ENCODE measurements at regions not wholly inside any gene's neighbourhood (a gene's known extent, or its start where the extent isn't known, plus 50 kb on each side); places are given as distances from the start of the nearest gene placed in this dataset.

GRCh38 chr4:36734334-36734733, 452.9 kb downstream of the DTHD1 start:
- no peak overlapping the region for H3K27ac ChIP-seq (ENCODE audit: extremely low read depth, low read depth, low read length)
- no peaks in the 10 kb centered on the region for H3K36me3 ChIP-seq (ENCODE audit: control insufficient read depth in 2 of 2, insufficient read depth in 1 of 2, low read length in 2 of 2)
- no peaks in the 10 kb centered on the region for H3K9me3 ChIP-seq (ENCODE audit: control insufficient read depth, insufficient read depth, low read depth, low read length)
- TF ChIP-seq ZNF558 (tag by site-specific recombination; IDR thresholded peaks at IDR 0.05) (no peak), KLF7 (tag by site-specific recombination; IDR thresholded peaks at IDR 0.05; ENCODE audit: borderline replicate concordance) (no peak), ZNF768 (tag by site-specific recombination; IDR thresholded peaks at IDR 0.05) (no peak), HOXC10 (CRISPR knock-in tag; IDR thresholded peaks at IDR 0.05) (no peak), ZNF585B (tag by site-specific recombination; IDR thresholded peaks at IDR 0.05) (no peak), ZNF248 (tag by site-specific recombination; IDR thresholded peaks at IDR 0.05) (no peak), ZNF133 (tag by site-specific recombination; IDR thresholded peaks at IDR 0.05) (no peak), KLF17 (tag by site-specific recombination; IDR thresholded peaks at IDR 0.05) (no peak), PRDM2 (tag by site-specific recombination; IDR thresholded peaks at IDR 0.05; ENCODE audit: borderline replicate concordance) (no peak)
- TF ChIP-seq, protein P1, sequence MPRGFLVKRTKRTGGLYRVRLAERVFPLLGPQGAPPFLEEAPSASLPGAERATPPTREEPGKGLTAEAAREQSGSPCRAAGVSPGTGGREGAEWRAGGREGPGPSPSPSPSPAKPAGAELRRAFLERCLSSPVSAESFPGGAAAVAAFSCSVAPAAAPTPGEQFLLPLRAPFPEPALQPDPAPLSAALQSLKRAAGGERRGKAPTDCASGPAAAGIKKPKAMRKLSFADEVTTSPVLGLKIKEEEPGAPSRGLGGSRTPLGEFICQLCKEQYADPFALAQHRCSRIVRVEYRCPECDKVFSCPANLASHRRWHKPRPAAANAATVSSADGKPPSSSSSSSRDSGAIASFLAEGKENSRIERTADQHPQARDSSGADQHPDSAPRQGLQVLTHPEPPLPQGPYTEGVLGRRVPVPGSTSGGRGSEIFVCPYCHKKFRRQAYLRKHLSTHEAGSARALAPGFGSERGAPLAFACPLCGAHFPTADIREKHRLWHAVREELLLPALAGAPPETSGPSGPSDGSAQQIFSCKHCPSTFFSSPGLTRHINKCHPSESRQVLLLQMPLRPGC (tag by site-specific recombination; IDR thresholded peaks at IDR 0.05), result no peak
- TF ChIP-seq, protein P2, sequence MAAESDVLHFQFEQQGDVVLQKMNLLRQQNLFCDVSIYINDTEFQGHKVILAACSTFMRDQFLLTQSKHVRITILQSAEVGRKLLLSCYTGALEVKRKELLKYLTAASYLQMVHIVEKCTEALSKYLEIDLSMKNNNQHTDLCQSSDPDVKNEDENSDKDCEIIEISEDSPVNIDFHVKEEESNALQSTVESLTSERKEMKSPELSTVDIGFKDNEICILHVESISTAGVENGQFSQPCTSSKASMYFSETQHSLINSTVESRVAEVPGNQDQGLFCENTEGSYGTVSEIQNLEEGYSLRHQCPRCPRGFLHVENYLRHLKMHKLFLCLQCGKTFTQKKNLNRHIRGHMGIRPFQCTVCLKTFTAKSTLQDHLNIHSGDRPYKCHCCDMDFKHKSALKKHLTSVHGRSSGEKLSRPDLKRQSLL (tag by site-specific recombination; IDR thresholded peaks at IDR 0.05), result no peak
- POLR2A ChIA-PET, result no interaction called here
- no peak overlapping the region for H3K4me3 ChIP-seq (ENCODE audit: low read depth, low read length)
- CTCF ChIA-PET, result no interaction called here
- no peaks in the 10 kb centered on the region for H3K4me1 ChIP-seq (ENCODE audit: control insufficient read depth, insufficient read depth, low read length)

DNA sequence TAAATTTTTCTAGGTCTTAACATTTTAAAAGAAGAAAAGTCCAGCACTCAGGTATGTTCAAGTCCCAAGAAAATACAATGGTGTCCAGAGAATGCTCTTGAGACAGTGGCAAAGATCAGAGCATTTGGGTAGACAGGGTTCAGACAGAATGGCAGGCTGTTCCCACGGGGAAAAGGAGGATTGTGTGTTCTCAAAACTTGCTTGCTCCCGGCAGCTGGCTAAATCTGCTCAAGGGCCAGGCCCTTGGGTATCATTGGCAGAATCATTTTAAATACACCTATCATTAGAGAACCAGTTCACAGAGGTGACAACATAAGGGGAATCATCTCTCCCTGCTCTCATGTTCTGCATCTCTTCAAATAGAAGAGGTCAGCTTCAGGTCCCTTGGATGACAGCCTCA, 456.3 kb downstream of the DTHD1 start:
- no peak overlapping the region for H3K27ac ChIP-seq (ENCODE audit: extremely low read depth, low read depth, low read length)
- POLR2A ChIA-PET, result no interaction called here

GRCh38 chr4:36740796-36741310, 459.4 kb downstream of the DTHD1 start:
- CTCF ChIA-PET, result no interaction called here
- H3K4me3 ChIP-seq (ENCODE audit: low read depth, low read length), result no peak overlapping the region
- POLR2A ChIA-PET, result no interaction called here
- H3K36me3 ChIP-seq (ENCODE audit: control insufficient read depth in 2 of 2, insufficient read depth in 1 of 2, low read length in 2 of 2), result no peaks in the 10 kb centered on the region
- H3K9me3 ChIP-seq (ENCODE audit: control insufficient read depth, insufficient read depth, low read depth, low read length), result no peaks in the 10 kb centered on the region
- H3K4me1 ChIP-seq (ENCODE audit: control insufficient read depth, insufficient read depth, low read length), result no peaks in the 10 kb centered on the region
- H3K27ac ChIP-seq (ENCODE audit: extremely low read depth, low read depth, low read length), result no peak overlapping the region
- TF ChIP-seq GLIS2 (tag by site-specific recombination; IDR thresholded peaks at IDR 0.05) (no peak), PRDM2 (tag by site-specific recombination; IDR thresholded peaks at IDR 0.05; ENCODE audit: borderline replicate concordance) (no peak), SCRT2 (tag by site-specific recombination; IDR thresholded peaks at IDR 0.05) (no peak), OSR2 (tag by site-specific recombination; IDR thresholded peaks at IDR 0.05) (no peak), ZNF548 (tag by site-specific recombination; IDR thresholded peaks at IDR 0.05) (no peak)

More for the DNA sequence above, 456.3 kb downstream of the DTHD1 start:
- no peaks in the 10 kb centered on the region for H3K9me3 ChIP-seq (ENCODE audit: control insufficient read depth, insufficient read depth, low read depth, low read length)
- CTCF ChIA-PET, result no interaction called here
- H3K4me3 ChIP-seq (ENCODE audit: low read depth, low read length), result no peak overlapping the region
- TF ChIP-seq ZNF654 (tag by site-specific recombination; IDR thresholded peaks at IDR 0.05; ENCODE audit: low read depth) (no peak), ZBTB1 (tag by site-specific recombination; IDR thresholded peaks at IDR 0.05) (no peak)
- no peaks in the 10 kb centered on the region for H3K36me3 ChIP-seq (ENCODE audit: control insufficient read depth in 2 of 2, insufficient read depth in 1 of 2, low read length in 2 of 2)
- no peaks in the 10 kb centered on the region for H3K4me1 ChIP-seq (ENCODE audit: control insufficient read depth, insufficient read depth, low read length)

Data from HEK293 (cell line).